Spleen (tissue), 7 donors: ENCODE measurements at regions not wholly inside any gene's neighbourhood (a gene's known extent, or its start where the extent isn't known, plus 50 kb on each side); places are given as distances from the start of the nearest gene placed in this dataset.

ENCODE experiments used
- CTCF ChIP-seq, 11 experiments: fragments of 200-600 bp in 7 of 11; fragments of 450-650 bp in 4 of 11; sonication (generic) in 4 of 11; IDR thresholded peaks in 8 of 11; conservative IDR thresholded peaks in 3 of 11; 1 replicate in 7 of 11; 2 replicates in 4 of 11; pipeline versions ENCODE4 v1.4.0 to v1.8.0; 2016 to 2021; ENCODE audit warnings: antibody characterized with exemption in 11 of 11, inconsistent platforms in 4 of 11, mild to moderate bottlenecking in 1 of 11
- POLR2A ChIP-seq, 3 donors: fragments of 450-650 bp; IDR thresholded peaks; one replicate each; pipeline ENCODE4 v1.5.1; 2017; ENCODE audit warnings: antibody characterized with exemption in 3 of 3, mild to moderate bottlenecking in 1 of 3
- donor health status: DM: no; HTN: no; CAD: no; lungs with moderate emphysema.
- donor health status: DM: no; HTN: no; CAD: no.
- donor health status: DM: no; HTN: no; CAD: no.

DNA sequence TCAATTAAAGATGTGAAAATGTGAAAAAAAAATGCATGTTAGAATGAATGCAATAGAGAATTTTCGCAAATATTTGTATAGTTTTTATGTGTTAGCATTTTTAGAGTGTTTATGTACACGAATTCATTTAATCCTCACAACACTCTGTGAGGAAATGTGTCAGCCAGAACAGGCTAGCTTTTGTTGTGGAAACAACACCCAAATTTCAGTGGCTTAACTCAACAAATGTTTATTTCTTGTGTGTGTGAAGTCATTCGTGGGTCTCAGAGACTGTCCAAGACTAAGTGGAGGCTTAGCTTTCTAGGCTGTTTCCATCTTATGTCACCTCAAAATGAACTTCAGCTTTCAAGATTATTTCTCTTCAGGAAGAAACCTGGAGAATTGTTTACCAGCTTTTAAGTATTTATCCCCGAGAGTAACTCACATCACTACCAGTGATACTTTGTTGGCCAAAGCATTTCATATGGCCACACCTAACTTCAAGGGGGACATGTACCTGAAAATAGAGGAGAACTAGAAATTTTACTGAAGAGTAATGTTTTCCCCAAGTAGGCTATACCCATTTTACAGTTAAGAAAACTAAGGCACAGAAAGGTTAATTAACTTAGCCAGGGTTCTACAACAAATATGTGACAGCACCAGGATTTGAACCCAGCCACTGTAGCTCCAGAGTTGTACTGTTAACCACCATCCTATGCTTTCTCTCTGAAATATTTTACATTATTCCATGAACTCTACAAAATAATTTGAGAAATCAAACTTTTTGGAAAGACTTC is 306.1 kb downstream of the QKI start:
- no peak for TF ChIP-seq CTCF (IDR thresholded peaks at IDR 0.05 in 8 of 11, conservative IDR thresholded peaks at IDR 0.05 in 3 of 11)
- no peak for TF ChIP-seq POLR2A (IDR thresholded peaks at IDR 0.05)
